ENCODE measurements at regions not wholly inside any gene's neighbourhood (a gene's known extent, or its start where the extent isn't known, plus 50 kb on each side); places are given as distances from the start of the nearest gene placed in this dataset.

DNA sequence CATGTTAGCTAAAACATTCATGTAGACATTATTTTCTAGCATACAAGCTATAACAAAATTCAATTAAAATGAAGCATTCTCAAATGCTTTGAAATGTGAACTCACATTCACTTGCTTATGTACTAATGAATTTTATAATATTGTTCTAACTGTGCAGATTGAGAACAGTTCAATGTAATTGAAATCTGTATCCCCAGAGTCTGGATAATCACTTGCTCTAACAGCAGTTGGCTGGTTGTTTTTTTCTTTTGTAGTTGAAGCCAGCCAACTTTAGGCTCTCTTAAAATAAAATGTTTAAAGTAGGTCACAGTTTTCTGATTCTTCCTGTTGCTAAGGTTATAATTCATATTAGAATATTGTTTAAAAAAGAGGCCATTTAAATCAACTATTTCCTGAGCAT, 438.9 kb downstream of the NAF1 start:
- intact Hi-C loops (cut with micrococcal nuclease; ENCODE audit: unreplicated experiment) = no loop called here
- DNase-seq (ENCODE audit: low read depth, low spot score) (no peak), FAIRE-seq (no peak), ATAC-seq (no peak)
- Histone ChIP-seq H3K79me2 (ENCODE audit: control insufficient read depth, insufficient read depth, low read length) (no peaks in the 10 kb centered on the region), H3K4me2 (ENCODE audit: control insufficient read depth, insufficient read depth) (no peak overlapping the region), H3K27ac (ENCODE audit: control insufficient read depth, insufficient read depth) (no peak overlapping the region), H3K27me3 (replicated peaks in 1 of 2; ENCODE audit: control insufficient read depth in 2 of 2, insufficient read depth in 2 of 2, low read length in 1 of 2) (no peaks in the 10 kb centered on the region), H3K4me1 (ENCODE audit: control insufficient read depth, insufficient read depth, low read length) (no peaks in the 10 kb centered on the region), H3K9ac (ENCODE audit: control insufficient read depth, insufficient read depth, low read length) (no peak overlapping the region), H2AFZ (ENCODE audit: control insufficient read depth, low read depth, low read length) (no peak overlapping the region), H4K20me1 (ENCODE audit: control insufficient read depth, insufficient read depth) (no peaks in the 10 kb centered on the region), H3K36me3 (ENCODE audit: control insufficient read depth in 2 of 2, insufficient read depth in 2 of 2, low read length in 1 of 2) (no peaks in the 10 kb centered on the region), H3K4me3 (no peak overlapping the region), H3K9me3 (replicated peaks; ENCODE audit: control insufficient read depth, insufficient read depth, low read length) (no peaks in the 10 kb centered on the region)
- SMC1A ChIA-PET (ENCODE audit: uncharacterized antibody, unreplicated experiment) = no interaction called here
- CTCF ChIA-PET = no interaction called here
- in situ Hi-C loops (cut with MboI) = no loop called here
- RAD21 ChIA-PET (ENCODE audit: unreplicated experiment) = no interaction called here
- POLR2A ChIA-PET = no interaction called here
- no TSS peak for BruUV-seq (replicated peaks)
- TF ChIP-seq, protein P1, sequence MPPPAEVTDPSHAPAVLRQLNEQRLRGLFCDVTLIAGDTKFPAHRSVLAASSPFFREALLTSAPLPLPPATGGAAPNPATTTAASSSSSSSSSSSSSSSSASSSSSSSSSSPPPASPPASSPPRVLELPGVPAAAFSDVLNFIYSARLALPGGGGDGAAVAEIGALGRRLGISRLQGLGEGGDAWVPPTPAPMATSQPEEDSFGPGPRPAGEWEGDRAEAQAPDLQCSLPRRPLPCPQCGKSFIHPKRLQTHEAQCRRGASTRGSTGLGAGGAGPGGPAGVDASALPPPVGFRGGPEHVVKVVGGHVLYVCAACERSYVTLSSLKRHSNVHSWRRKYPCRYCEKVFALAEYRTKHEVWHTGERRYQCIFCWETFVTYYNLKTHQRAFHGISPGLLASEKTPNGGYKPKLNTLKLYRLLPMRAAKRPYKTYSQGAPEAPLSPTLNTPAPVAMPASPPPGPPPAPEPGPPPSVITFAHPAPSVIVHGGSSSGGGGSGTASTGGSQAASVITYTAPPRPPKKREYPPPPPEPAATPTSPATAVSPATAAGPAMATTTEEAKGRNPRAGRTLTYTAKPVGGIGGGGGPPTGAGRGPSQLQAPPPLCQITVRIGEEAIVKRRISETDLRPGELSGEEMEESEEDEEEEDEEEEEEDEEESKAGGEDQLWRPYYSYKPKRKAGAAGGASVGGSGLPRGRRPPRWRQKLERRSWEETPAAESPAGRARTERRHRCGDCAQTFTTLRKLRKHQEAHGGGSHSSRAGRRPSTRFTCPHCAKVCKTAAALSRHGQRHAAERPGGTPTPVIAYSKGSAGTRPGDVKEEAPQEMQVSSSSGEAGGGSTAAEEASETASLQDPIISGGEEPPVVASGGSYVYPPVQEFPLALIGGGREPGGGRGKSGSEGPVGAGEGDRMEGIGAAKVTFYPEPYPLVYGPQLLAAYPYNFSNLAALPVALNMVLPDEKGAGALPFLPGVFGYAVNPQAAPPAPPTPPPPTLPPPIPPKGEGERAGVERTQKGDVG (CRISPR knock-in tag; IDR thresholded peaks at IDR 0.05) = no peak
- TF ChIP-seq, protein P2, sequence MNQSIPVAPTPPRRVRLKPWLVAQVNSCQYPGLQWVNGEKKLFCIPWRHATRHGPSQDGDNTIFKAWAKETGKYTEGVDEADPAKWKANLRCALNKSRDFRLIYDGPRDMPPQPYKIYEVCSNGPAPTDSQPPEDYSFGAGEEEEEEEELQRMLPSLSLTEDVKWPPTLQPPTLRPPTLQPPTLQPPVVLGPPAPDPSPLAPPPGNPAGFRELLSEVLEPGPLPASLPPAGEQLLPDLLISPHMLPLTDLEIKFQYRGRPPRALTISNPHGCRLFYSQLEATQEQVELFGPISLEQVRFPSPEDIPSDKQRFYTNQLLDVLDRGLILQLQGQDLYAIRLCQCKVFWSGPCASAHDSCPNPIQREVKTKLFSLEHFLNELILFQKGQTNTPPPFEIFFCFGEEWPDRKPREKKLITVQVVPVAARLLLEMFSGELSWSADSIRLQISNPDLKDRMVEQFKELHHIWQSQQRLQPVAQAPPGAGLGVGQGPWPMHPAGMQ (IDR thresholded peaks at IDR 0.05; ENCODE audit: borderline replicate concordance) = no peak
- TF ChIP-seq ZNF622 (IDR thresholded peaks at IDR 0.05) = no peak
- no peak for TF ChIP-seq POU2F2 (IDR thresholded peaks at IDR 0.05; ENCODE audit: borderline replicate concordance, low read depth, low read length)
- TF ChIP-seq ZNF384 (IDR thresholded peaks at IDR 0.05; ENCODE audit: borderline replicate concordance, low read depth, low read length) = no peak
- TF ChIP-seq, protein P3, sequence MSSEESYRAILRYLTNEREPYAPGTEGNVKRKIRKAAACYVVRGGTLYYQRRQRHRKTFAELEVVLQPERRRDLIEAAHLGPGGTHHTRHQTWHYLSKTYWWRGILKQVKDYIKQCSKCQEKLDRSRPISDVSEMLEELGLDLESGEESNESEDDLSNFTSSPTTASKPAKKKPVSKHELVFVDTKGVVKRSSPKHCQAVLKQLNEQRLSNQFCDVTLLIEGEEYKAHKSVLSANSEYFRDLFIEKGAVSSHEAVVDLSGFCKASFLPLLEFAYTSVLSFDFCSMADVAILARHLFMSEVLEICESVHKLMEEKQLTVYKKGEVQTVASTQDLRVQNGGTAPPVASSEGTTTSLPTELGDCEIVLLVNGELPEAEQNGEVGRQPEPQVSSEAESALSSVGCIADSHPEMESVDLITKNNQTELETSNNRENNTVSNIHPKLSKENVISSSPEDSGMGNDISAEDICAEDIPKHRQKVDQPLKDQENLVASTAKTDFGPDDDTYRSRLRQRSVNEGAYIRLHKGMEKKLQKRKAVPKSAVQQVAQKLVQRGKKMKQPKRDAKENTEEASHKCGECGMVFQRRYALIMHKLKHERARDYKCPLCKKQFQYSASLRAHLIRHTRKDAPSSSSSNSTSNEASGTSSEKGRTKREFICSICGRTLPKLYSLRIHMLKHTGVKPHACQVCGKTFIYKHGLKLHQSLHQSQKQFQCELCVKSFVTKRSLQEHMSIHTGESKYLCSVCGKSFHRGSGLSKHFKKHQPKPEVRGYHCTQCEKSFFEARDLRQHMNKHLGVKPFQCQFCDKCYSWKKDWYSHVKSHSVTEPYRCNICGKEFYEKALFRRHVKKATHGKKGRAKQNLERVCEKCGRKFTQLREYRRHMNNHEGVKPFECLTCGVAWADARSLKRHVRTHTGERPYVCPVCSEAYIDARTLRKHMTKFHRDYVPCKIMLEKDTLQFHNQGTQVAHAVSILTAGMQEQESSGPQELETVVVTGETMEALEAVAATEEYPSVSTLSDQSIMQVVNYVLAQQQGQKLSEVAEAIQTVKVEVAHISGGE (CRISPR knock-in tag; IDR thresholded peaks at IDR 0.05) = no peak
- no peak for TF ChIP-seq TBL1XR1 (IDR thresholded peaks at IDR 0.05; ENCODE audit: low read depth, low read length)
- TF ChIP-seq MXI1 (IDR thresholded peaks at IDR 0.05; ENCODE audit: low read depth, low read length) = no peak
- TF ChIP-seq NFXL1 (IDR thresholded peaks at IDR 0.05; ENCODE audit: borderline replicate concordance) = no peak
- no peak for TF ChIP-seq MEF2B (IDR thresholded peaks at IDR 0.05; ENCODE audit: partially characterized antibody, poor library complexity, severe bottlenecking)
- TF ChIP-seq SIX5 (IDR thresholded peaks at IDR 0.05; ENCODE audit: low read depth, low read length, severe bottlenecking) = no peak
- TF ChIP-seq, protein P4, sequence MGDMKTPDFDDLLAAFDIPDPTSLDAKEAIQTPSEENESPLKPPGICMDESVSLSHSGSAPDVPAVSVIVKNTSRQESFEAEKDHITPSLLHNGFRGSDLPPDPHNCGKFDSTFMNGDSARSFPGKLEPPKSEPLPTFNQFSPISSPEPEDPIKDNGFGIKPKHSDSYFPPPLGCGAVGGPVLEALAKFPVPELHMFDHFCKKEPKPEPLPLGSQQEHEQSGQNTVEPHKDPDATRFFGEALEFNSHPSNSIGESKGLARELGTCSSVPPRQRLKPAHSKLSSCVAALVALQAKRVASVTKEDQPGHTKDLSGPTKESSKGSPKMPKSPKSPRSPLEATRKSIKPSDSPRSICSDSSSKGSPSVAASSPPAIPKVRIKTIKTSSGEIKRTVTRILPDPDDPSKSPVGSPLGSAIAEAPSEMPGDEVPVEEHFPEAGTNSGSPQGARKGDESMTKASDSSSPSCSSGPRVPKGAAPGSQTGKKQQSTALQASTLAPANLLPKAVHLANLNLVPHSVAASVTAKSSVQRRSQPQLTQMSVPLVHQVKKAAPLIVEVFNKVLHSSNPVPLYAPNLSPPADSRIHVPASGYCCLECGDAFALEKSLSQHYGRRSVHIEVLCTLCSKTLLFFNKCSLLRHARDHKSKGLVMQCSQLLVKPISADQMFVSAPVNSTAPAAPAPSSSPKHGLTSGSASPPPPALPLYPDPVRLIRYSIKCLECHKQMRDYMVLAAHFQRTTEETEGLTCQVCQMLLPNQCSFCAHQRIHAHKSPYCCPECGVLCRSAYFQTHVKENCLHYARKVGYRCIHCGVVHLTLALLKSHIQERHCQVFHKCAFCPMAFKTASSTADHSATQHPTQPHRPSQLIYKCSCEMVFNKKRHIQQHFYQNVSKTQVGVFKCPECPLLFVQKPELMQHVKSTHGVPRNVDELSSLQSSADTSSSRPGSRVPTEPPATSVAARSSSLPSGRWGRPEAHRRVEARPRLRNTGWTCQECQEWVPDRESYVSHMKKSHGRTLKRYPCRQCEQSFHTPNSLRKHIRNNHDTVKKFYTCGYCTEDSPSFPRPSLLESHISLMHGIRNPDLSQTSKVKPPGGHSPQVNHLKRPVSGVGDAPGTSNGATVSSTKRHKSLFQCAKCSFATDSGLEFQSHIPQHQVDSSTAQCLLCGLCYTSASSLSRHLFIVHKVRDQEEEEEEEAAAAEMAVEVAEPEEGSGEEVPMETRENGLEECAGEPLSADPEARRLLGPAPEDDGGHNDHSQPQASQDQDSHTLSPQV (IDR thresholded peaks at IDR 0.05) = no peak

All from GM12878 (cell line).